ENCODE measurements at regions not wholly inside any gene's neighbourhood (a gene's known extent, or its start where the extent isn't known, plus 50 kb on each side); places are given as distances from the start of the nearest gene placed in this dataset.

DNA sequence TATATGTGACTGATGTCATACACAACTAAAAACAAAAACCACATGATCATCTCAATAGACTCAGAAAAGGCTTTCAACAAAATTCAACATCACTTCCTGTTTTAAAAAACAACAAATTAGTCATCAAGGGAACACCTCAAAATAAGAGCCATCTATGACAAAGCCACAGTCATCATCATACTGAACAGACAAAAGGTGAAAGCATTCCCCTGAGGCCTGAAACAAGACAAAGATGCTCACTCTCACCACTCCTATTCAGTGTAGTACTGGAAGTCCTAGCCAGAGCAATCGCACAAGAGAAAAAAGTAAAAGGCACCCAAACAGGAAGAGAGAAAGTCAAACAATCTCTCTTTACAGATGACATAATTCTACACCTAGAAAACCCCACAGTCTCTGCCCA is 893.5 kb upstream of the EDIL3 start:
- no peaks in the 10 kb centered on the region for H3K27me3 Mint-ChIP-seq (ENCODE audit: low read depth)
- no peak overlapping the region for H3K4me2 ChIP-seq (ENCODE audit: insufficient read depth, insufficient read length, low read length)
- no peak overlapping the region for H4K8ac ChIP-seq (replicated peaks; ENCODE audit: insufficient read length, low read depth, low read length)
- no peaks in the 10 kb centered on the region for H3K79me2 ChIP-seq (ENCODE audit: insufficient read depth, low read length)
- no peak overlapping the region for H3K4me3 Mint-ChIP-seq
- H3K36me3 Mint-ChIP-seq (ENCODE audit: insufficient read depth in 1 of 3, low read depth in 3 of 3): no peaks in the 10 kb centered on the region
- no peak overlapping the region for H3K4ac ChIP-seq (ENCODE audit: low read depth, low read length)
- H2BK5ac ChIP-seq (ENCODE audit: insufficient read length, low read length): no peak overlapping the region
- no peak overlapping the region for H3K18ac ChIP-seq (ENCODE audit: insufficient read length, low read depth, low read length)
- no peak overlapping the region for H2BK15ac ChIP-seq (ENCODE audit: low read depth, low read length)
- no peak overlapping the region for H2BK20ac ChIP-seq (ENCODE audit: low read depth, low read length, poor library complexity, severe bottlenecking)
- H3K27ac Mint-ChIP-seq: peak overlapping the region in 1 of 3 experiments; percentile 31; a peak in 2 of 7 replicates
- H3K4me1 Mint-ChIP-seq: peaks cover 0 to 8% of the 10 kb centered on the region in 2 experiments; a peak in 2 of 4 replicates
- TF ChIP-seq, protein P1, sequence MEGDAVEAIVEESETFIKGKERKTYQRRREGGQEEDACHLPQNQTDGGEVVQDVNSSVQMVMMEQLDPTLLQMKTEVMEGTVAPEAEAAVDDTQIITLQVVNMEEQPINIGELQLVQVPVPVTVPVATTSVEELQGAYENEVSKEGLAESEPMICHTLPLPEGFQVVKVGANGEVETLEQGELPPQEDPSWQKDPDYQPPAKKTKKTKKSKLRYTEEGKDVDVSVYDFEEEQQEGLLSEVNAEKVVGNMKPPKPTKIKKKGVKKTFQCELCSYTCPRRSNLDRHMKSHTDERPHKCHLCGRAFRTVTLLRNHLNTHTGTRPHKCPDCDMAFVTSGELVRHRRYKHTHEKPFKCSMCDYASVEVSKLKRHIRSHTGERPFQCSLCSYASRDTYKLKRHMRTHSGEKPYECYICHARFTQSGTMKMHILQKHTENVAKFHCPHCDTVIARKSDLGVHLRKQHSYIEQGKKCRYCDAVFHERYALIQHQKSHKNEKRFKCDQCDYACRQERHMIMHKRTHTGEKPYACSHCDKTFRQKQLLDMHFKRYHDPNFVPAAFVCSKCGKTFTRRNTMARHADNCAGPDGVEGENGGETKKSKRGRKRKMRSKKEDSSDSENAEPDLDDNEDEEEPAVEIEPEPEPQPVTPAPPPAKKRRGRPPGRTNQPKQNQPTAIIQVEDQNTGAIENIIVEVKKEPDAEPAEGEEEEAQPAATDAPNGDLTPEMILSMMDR (conservative IDR thresholded peaks at IDR 0.05): no peak
- no peak overlapping the region for H2BK12ac ChIP-seq (ENCODE audit: insufficient read length, low read depth, low read length)
- H3K56ac ChIP-seq (ENCODE audit: insufficient read length, low read depth, low read length): no peak overlapping the region
- no peak overlapping the region for H2AFZ ChIP-seq (ENCODE audit: low read length)
- no peak overlapping the region for H2BK120ac ChIP-seq (ENCODE audit: low read depth, low read length, poor library complexity, severe bottlenecking)
- no peaks in the 10 kb centered on the region for H3K79me1 ChIP-seq (ENCODE audit: insufficient read depth, low read depth, low read length, poor library complexity, severe bottlenecking)
- no peaks in the 10 kb centered on the region for H4K20me1 ChIP-seq (ENCODE audit: control insufficient read depth, insufficient read depth, insufficient read length)
- H3K9me3 Mint-ChIP-seq: no peaks in the 10 kb centered on the region
- H3K9ac ChIP-seq (ENCODE audit: extremely low read depth, insufficient read length, low read length): no peak overlapping the region
- WGBS (ENCODE audit: extremely low coverage, insufficient read length, low lambda C conversion rate): no CpG with 5 or more reads among the region's 1 CpG
- no peak overlapping the region for H3T11ph ChIP-seq (ENCODE audit: low read length)
- no peak overlapping the region for H3K27ac ChIP-seq (ENCODE audit: insufficient read length, low read depth, low read length)
- no peak for DNase-seq
- H3K9me3 ChIP-seq (ENCODE audit: control insufficient read depth, low read depth, low read length): no peaks in the 10 kb centered on the region
- no peak overlapping the region for H3K14ac ChIP-seq (ENCODE audit: insufficient read depth, low read length)
- no peak overlapping the region for H2AK5ac ChIP-seq (ENCODE audit: insufficient read length, low read length)
- no peaks in the 10 kb centered on the region for H3K4me1 ChIP-seq (ENCODE audit: insufficient read depth, low read length)
- H4K5ac ChIP-seq (ENCODE audit: insufficient read length, low read depth, low read length): no peak overlapping the region
- no peaks in the 10 kb centered on the region for H3K27me3 ChIP-seq (ENCODE audit: insufficient read depth, low read length)
- no peaks in the 10 kb centered on the region for H3K23me2 ChIP-seq (ENCODE audit: insufficient read length, low read depth, low read length, poor library complexity, severe bottlenecking)
- no peak overlapping the region for H3K23ac ChIP-seq (ENCODE audit: insufficient read length, low read depth, low read length)
- H4K91ac ChIP-seq (ENCODE audit: insufficient read length, low read depth, low read length): no peak overlapping the region

All from H9 (cell line).